SK-N-SH treated with all-trans-retinoic acid at 6 μM for 48 hours (cell line): ENCODE measurements at regions not wholly inside any gene's neighbourhood (a gene's known extent, or its start where the extent isn't known, plus 50 kb on each side); places are given as distances from the start of the nearest gene placed in this dataset.
A peak's percentile ranks its signal among the peaks of the same experiment; 100 is the strongest.

Source experiments
- ATAC-seq: fragments of 200-7000 bp; cut with Tn5 transposase; 3 replicates; pipeline ENCODE4 v1.9.1; 2020; ENCODE audit warnings: mild to moderate bottlenecking, moderate library complexity
- ARNTL ChIP-seq: fragments of 450-650 bp; formaldehyde crosslinking; IDR thresholded peaks from 2 replicates; pipeline ENCODE4 v1.5.0; 2020; ENCODE audit warnings: low read depth, mild to moderate bottlenecking, moderate library complexity, borderline replicate concordance
- BACH2 ChIP-seq: fragments of 250-450 bp; sonication (Bioruptor Pico); IDR thresholded peaks from 2 replicates; pipeline ENCODE4 v1.9.0; 2021; ENCODE audit warnings: mild to moderate bottlenecking, borderline replicate concordance
- CREB5 ChIP-seq: fragments of 250-450 bp; sonication (Bioruptor Pico); IDR thresholded peaks from 2 replicates; pipeline ENCODE4 v1.5.1; 2020; ENCODE audit warnings: low read depth, mild to moderate bottlenecking, moderate library complexity
- CSDC2 ChIP-seq: fragments of 250-450 bp; sonication (Bioruptor Pico); IDR thresholded peaks from 2 replicates; pipeline ENCODE4 v1.5.0; 2020; ENCODE audit warnings: mild to moderate bottlenecking, moderate library complexity
- ESRRG ChIP-seq: fragments of 250-450 bp; sonication (Bioruptor Pico); IDR thresholded peaks from 2 replicates; pipeline ENCODE4 v1.6.1; 2021; ENCODE audit warnings: mild to moderate bottlenecking
- GLIS3 ChIP-seq: fragments of 250-450 bp; sonication (Bioruptor Pico); IDR thresholded peaks from 2 replicates; pipeline ENCODE4 v1.5.0; 2020; ENCODE audit warnings: mild to moderate bottlenecking, moderate library complexity
- ISL1 ChIP-seq: fragments of 250-450 bp; sonication (Bioruptor Pico); IDR thresholded peaks from 2 replicates; pipeline ENCODE4 v2.1.2; 2022; ENCODE audit warnings: mild to moderate bottlenecking, moderate library complexity
- OSR1 ChIP-seq: fragments of 250-450 bp; sonication (Bioruptor Pico); IDR thresholded peaks from 2 replicates; pipeline ENCODE4 v1.8.0; 2022; ENCODE audit warnings: moderate library complexity, mild to moderate bottlenecking, inconsistent platforms
- PATZ1 ChIP-seq: fragments of 250-450 bp; sonication (Bioruptor Pico); IDR thresholded peaks from 2 replicates; pipeline ENCODE4 v1.8.0; 2020; ENCODE audit warnings: mild to moderate bottlenecking, moderate library complexity, borderline replicate concordance
- POU6F1 ChIP-seq: fragments of 250-450 bp; sonication (Bioruptor Pico); IDR thresholded peaks from 2 replicates; pipeline ENCODE4 v1.8.0; 2021; ENCODE audit warnings: low read depth, mild to moderate bottlenecking, moderate library complexity, borderline replicate concordance
- PPARA ChIP-seq: fragments of 250-450 bp; sonication (Bioruptor Pico); IDR thresholded peaks from 2 replicates; pipeline ENCODE4 v1.5.0; 2020; ENCODE audit warnings: mild to moderate bottlenecking, borderline replicate concordance
- RARB ChIP-seq: fragments of 250-450 bp; sonication (Bioruptor Pico); IDR thresholded peaks from 2 replicates; pipeline ENCODE4 v1.8.0; 2021; ENCODE audit warnings: mild to moderate bottlenecking, moderate library complexity
- SNAI2 ChIP-seq: fragments of 250-450 bp; sonication (Bioruptor Pico); IDR thresholded peaks from 2 replicates; pipeline ENCODE4 v1.5.0; 2020; ENCODE audit warnings: mild to moderate bottlenecking, moderate library complexity
- TCF4 ChIP-seq: fragments of 250-450 bp; sonication (Bioruptor Pico); IDR thresholded peaks from 2 replicates; pipeline ENCODE4 v1.8.0; 2021; ENCODE audit warnings: mild to moderate bottlenecking, moderate library complexity, borderline replicate concordance
- TOX ChIP-seq: fragments of 250-450 bp; sonication (Bioruptor Pico); IDR thresholded peaks from 2 replicates; pipeline ENCODE4 v1.8.0; 2021; ENCODE audit warnings: mild to moderate bottlenecking, moderate library complexity, borderline replicate concordance
- TSHZ2 ChIP-seq: fragments of 250-450 bp; sonication (Bioruptor Pico); IDR thresholded peaks from 2 replicates; pipeline ENCODE4 v1.5.0; 2020; ENCODE audit warnings: mild to moderate bottlenecking, moderate library complexity
- ZC3H10 ChIP-seq: fragments of 250-450 bp; sonication (Bioruptor Pico); IDR thresholded peaks from 2 replicates; pipeline ENCODE4 v1.5.1; 2021; ENCODE audit warnings: mild to moderate bottlenecking, moderate library complexity
- ZFP3 ChIP-seq: fragments of 250-450 bp; sonication (Bioruptor Pico); IDR thresholded peaks from 2 replicates; pipeline ENCODE4 v1.5.0; 2020; ENCODE audit warnings: mild to moderate bottlenecking, moderate library complexity
- ZFP30 ChIP-seq: fragments of 450-650 bp; formaldehyde crosslinking; IDR thresholded peaks from 2 replicates; pipeline ENCODE4 v1.5.0; 2022; ENCODE audit warnings: mild to moderate bottlenecking, moderate library complexity
- ZNF565 ChIP-seq: fragments of 450-650 bp; formaldehyde crosslinking; conservative IDR thresholded peaks from 2 replicates; pipeline ENCODE4 v1.5.0; 2020; ENCODE audit warnings: low read depth, mild to moderate bottlenecking, moderate library complexity
- ZNF70 ChIP-seq: fragments of 450-650 bp; formaldehyde crosslinking; IDR thresholded peaks from 2 replicates; pipeline ENCODE4 v1.5.0; 2020; ENCODE audit warnings: mild to moderate bottlenecking, moderate library complexity
- ZNF8 ChIP-seq: fragments of 450-650 bp; formaldehyde crosslinking; IDR thresholded peaks from 2 replicates; pipeline ENCODE4 v1.5.0; 2020; ENCODE audit warnings: mild to moderate bottlenecking, moderate library complexity

- TF ChIP-seq TSHZ2 (CRISPR knock-in tag): no peak
Measured at GRCh38 chr3:14595561-14595960, 55.4 kb upstream of the GRIP2 start (continued).

GRCh38 chr3:14597266-14597665 lies 54.3 kb upstream of the CCDC174 start:
- no peak for ATAC-seq
- no peak for TF ChIP-seq ISL1 (CRISPR knock-in tag)
- TF ChIP-seq POU6F1: no peak
- TF ChIP-seq CREB5 (CRISPR knock-in tag): no peak
- no peak for TF ChIP-seq BACH2 (CRISPR knock-in tag)
- TF ChIP-seq ZNF8: no peak
- no peak for TF ChIP-seq ZNF70 (CRISPR knock-in tag)
- no peak for TF ChIP-seq RARB
- no peak for TF ChIP-seq ZFP30 (CRISPR knock-in tag)
- TF ChIP-seq GLIS3 (CRISPR knock-in tag): no peak
- TF ChIP-seq ZNF565: no peak
- TF ChIP-seq TSHZ2 (CRISPR knock-in tag): no peak
- TF ChIP-seq PATZ1: no peak
- no peak for TF ChIP-seq ZFP3 (CRISPR knock-in tag)
- TF ChIP-seq PPARA: no peak
- no peak for TF ChIP-seq OSR1 (CRISPR knock-in tag)
- TF ChIP-seq ARNTL (CRISPR knock-in tag): no peak
- no peak for TF ChIP-seq TOX (CRISPR knock-in tag)
- no peak for TF ChIP-seq ESRRG (CRISPR knock-in tag)
- no peak for TF ChIP-seq TCF4 (CRISPR knock-in tag)
- TF ChIP-seq, all 23 proteins: peak for 0

- peak; percentile 53; the same call in 2 of the 3 replicates for ATAC-seq
- TF ChIP-seq TCF4 (CRISPR knock-in tag) (no peak), POU6F1 (no peak), TOX (CRISPR knock-in tag) (no peak), ZNF565 (no peak), ZFP3 (CRISPR knock-in tag) (peak; percentile 75; the same call in 1 of the 2 replicates), PPARA (no peak), CSDC2 (peak; percentile 91; the same call in 1 of the 2 replicates), ZNF70 (CRISPR knock-in tag) (no peak), TSHZ2 (CRISPR knock-in tag) (0 out of 2 replicates have a peak, but pooled peaks have one; percentile 18), SNAI2 (CRISPR knock-in tag) (peak; percentile 87; the same call in 1 of the 2 replicates), BACH2 (CRISPR knock-in tag) (no peak), ISL1 (CRISPR knock-in tag) (peak; percentile 39), OSR1 (CRISPR knock-in tag) (no peak), RARB (no peak), ZFP30 (CRISPR knock-in tag) (no peak), ZC3H10 (CRISPR knock-in tag) (no peak), ZNF8 (peak; percentile 28; the same call in 1 of the 2 replicates)
Measured at GRCh38 chr3:14598143-14598569, 53.4 kb upstream of the CCDC174 start.
